EL (cell line): ENCODE measurements at regions not wholly inside any gene's neighbourhood (a gene's known extent, or its start where the extent isn't known, plus 50 kb on each side); places are given as distances from the start of the nearest gene placed in this dataset.

Experiments used
- DNase-seq: peaks from one replicate; pipeline ENCODE4 v3.0.0-alpha.2; 2016

GRCh38 chr5:96014395-96014794 lies 52.7 kb upstream of the ELL2 start:
- no peak for DNase-seq

GRCh38 chr5:96013254-96013653 lies 51.6 kb upstream of the ELL2 start:
- DNase-seq = no peak

- DNase-seq = no peak
Observed at GRCh38 chr5:96012399-96012798, 50.7 kb upstream of the ELL2 start.
